SK-N-SH (cell line): ENCODE measurements at regions not wholly inside any gene's neighbourhood (a gene's known extent, or its start where the extent isn't known, plus 50 kb on each side); places are given as distances from the start of the nearest gene placed in this dataset.

ENCODE experiments used
- CTCF ChIA-PET: fragments of 300-600, 350-600 bp; formaldehyde crosslinking; extraction: SDS; loops from one replicate; lab custom pipeline; 2021; lab: Yijun Ruan, JAX
- POLR2A ChIA-PET: fragments of 350-600 bp; sonication (Branson Sonifier 250); formaldehyde crosslinking; extraction: SDS; loops from one replicate; lab custom pipeline; 2020; ENCODE audit warnings: antibody characterized with exemption, inconsistent platforms; lab: Yijun Ruan, JAX
- DNase-seq: peaks from one replicate; pipeline ENCODE4 v3.0.0; 2012
- H2AFZ ChIP-seq: fragments of 200-600 bp; sonication (generic); 2 replicates; pipeline ENCODE4 v1.8.1; 2016; ENCODE audit warnings: antibody characterized with exemption, mild to moderate bottlenecking, low read depth
- H3F3A ChIP-seq: fragments of 200-600 bp; sonication (generic); replicated peaks from 2 replicates; pipeline ENCODE3; 2016; ENCODE audit warnings: antibody characterized with exemption, mild to moderate bottlenecking; ENCODE audit not compliant: insufficient read depth
- H3K27ac ChIP-seq, 2 experiments: fragments of 200-500 bp in 1 of 2; fragments of 200-600 bp in 1 of 2; sonication (Bioruptor generic) in 1 of 2; sonication (generic), shearing (Covaris generic) in 1 of 2; 2 replicates each; pipeline versions ENCODE4 v1.5.1 to v1.6.1; 2014 to 2016; ENCODE audit warnings: low read depth in 2 of 2, inconsistent platforms in 1 of 2, low read length in 1 of 2, mild to moderate bottlenecking in 1 of 2, mixed read lengths in 1 of 2
- H3K27me3 ChIP-seq: fragments of 200-600 bp; sonication (generic), shearing (Covaris generic); 2 replicates; pipeline ENCODE4 v1.6.1; 2016; ENCODE audit warnings: mixed run types; ENCODE audit not compliant: insufficient read depth
- H3K36me3 ChIP-seq, 2 experiments: fragments of 200-500 bp in 1 of 2; fragments of 200-600 bp in 1 of 2; sonication (Bioruptor generic) in 1 of 2; sonication (generic) in 1 of 2; replicated peaks in 1 of 2; 2 replicates each; pipeline versions ENCODE3 to v1.5.1; 2014 to 2016; ENCODE audit warnings: low read length in 1 of 2, mild to moderate bottlenecking in 1 of 2; ENCODE audit not compliant: insufficient read depth in 2 of 2, control insufficient read depth in 1 of 2
- H3K4me1 ChIP-seq, 2 experiments: fragments of 200-500 bp in 1 of 2; fragments of 200-600 bp in 1 of 2; sonication (Bioruptor generic) in 1 of 2; sonication (generic), shearing (Covaris generic) in 1 of 2; 2 replicates each; pipeline versions ENCODE4 v1.5.1 to v1.6.1; 2014 to 2016; ENCODE audit warnings: low read depth in 1 of 2, low read length in 1 of 2, mixed run types in 1 of 2; ENCODE audit not compliant: insufficient read depth in 2 of 2, control insufficient read depth in 1 of 2
- H3K4me2 ChIP-seq: fragments of 200-600 bp; sonication (generic), shearing (Covaris generic); 2 replicates; pipeline ENCODE4 v1.6.1; 2017; ENCODE audit warnings: mixed run types
- H3K4me3 ChIP-seq, 2 experiments: fragments of 200-500 bp in 1 of 2; fragments of 200-600 bp in 1 of 2; sonication (Bioruptor generic) in 1 of 2; sonication (generic), shearing (Covaris generic) in 1 of 2; 2 replicates each; pipeline versions ENCODE4 v1.5.1 to v1.8.1; 2014 to 2016; ENCODE audit warnings: low read depth in 2 of 2, inconsistent platforms in 1 of 2, low read length in 1 of 2, mild to moderate bottlenecking in 1 of 2, mixed read lengths in 1 of 2, moderate library complexity in 1 of 2
- H3K79me2 ChIP-seq: fragments of 200-600 bp; sonication (generic); 2 replicates; pipeline ENCODE4 v1.8.1; 2017; ENCODE audit warnings: mild to moderate bottlenecking; ENCODE audit not compliant: insufficient read depth
- H3K9ac ChIP-seq: fragments of 200-600 bp; sonication (generic); 2 replicates; pipeline ENCODE4 v1.6.1; 2017; ENCODE audit warnings: mixed run types
- H3K9me2 ChIP-seq: fragments of 200-600 bp; sonication (generic); 2 replicates; pipeline ENCODE4 v1.6.1; 2017; ENCODE audit warnings: mixed run types
- H3K9me3 ChIP-seq: fragments of 200-600 bp; sonication (generic); 2 replicates; pipeline ENCODE4 v1.6.1; 2017; ENCODE audit warnings: mixed run types, mild to moderate bottlenecking, moderate library complexity
- H4K20me1 ChIP-seq: fragments of 200-600 bp; sonication (generic); 2 replicates; pipeline ENCODE4 v1.6.1; 2017; ENCODE audit warnings: mild to moderate bottlenecking, mixed run types; ENCODE audit not compliant: insufficient read depth
- CHD2 ChIP-seq: fragments of 150-350 bp; IDR thresholded peaks from 2 replicates; pipeline ENCODE4 v1.6.1; 2018; ENCODE audit warnings: low read length; ENCODE audit not compliant: partially characterized antibody
- ELF1 ChIP-seq: IDR thresholded peaks from 2 replicates; pipeline ENCODE4 v1.4.0; 2012
- EZH2phosphoT487 ChIP-seq: fragments of 200-600 bp; sonication (generic); IDR thresholded peaks from 2 replicates; pipeline ENCODE4 v1.6.1; 2017; ENCODE audit warnings: low read depth, mixed run types, mild to moderate bottlenecking, antibody characterized with exemption, moderate library complexity, borderline replicate concordance
- FOXJ3 ChIP-seq: sonication (generic); formaldehyde crosslinking; IDR thresholded peaks from 2 replicates; pipeline ENCODE4 v1.5.1; 2020; ENCODE audit warnings: mild to moderate bottlenecking, missing genetic modification reagents
- GABPA ChIP-seq: IDR thresholded peaks from 2 replicates; pipeline ENCODE4 v1.4.0; 2012; ENCODE audit warnings: low read depth, mild to moderate bottlenecking
- GATA2 ChIP-seq: sonication (generic); formaldehyde crosslinking; IDR thresholded peaks from 2 replicates; pipeline ENCODE4 v1.5.0; 2020; ENCODE audit warnings: mild to moderate bottlenecking, missing genetic modification reagents
- IRF3 ChIP-seq: fragments of 150-350 bp; IDR thresholded peaks from 2 replicates; pipeline ENCODE4 v1.6.1; 2016; ENCODE audit warnings: mild to moderate bottlenecking, low read depth, low read length
- JUND ChIP-seq: IDR thresholded peaks from 2 replicates; pipeline ENCODE4 v1.4.0; 2012
- MEF2A ChIP-seq: IDR thresholded peaks from 2 replicates; pipeline ENCODE4 v1.4.0; 2012; ENCODE audit warnings: low read depth, borderline replicate concordance
- MXI1 ChIP-seq: IDR thresholded peaks from 2 replicates; pipeline ENCODE4 v1.6.1; 2012; ENCODE audit warnings: mild to moderate bottlenecking, low read depth, low read length, improper control_type of control experiment
- NFIC ChIP-seq: IDR thresholded peaks from 2 replicates; pipeline ENCODE4 v1.4.0; 2012; ENCODE audit warnings: borderline replicate concordance
- NRF1 ChIP-seq: IDR thresholded peaks from 2 replicates; pipeline ENCODE4 v1.6.1; 2012; ENCODE audit warnings: low read depth, mild to moderate bottlenecking, low read length
- POLR2AphosphoS5 ChIP-seq: IDR thresholded peaks from 2 replicates; pipeline ENCODE4 v1.6.1; 2012; ENCODE audit warnings: low read depth, low read length
- RAD21 ChIP-seq: IDR thresholded peaks from 2 replicates; pipeline ENCODE4 v1.6.1; 2012; ENCODE audit warnings: mild to moderate bottlenecking, low read length
- RCOR1 ChIP-seq: fragments of 150-350 bp; IDR thresholded peaks from 2 replicates; pipeline ENCODE4 v1.6.1; 2017; ENCODE audit warnings: antibody characterized with exemption, low read length
- REST ChIP-seq: IDR thresholded peaks from 2 replicates; pipeline ENCODE4 v1.6.1; 2012; ENCODE audit warnings: mild to moderate bottlenecking, low read depth, low read length, moderate library complexity
- RFX5 ChIP-seq: IDR thresholded peaks from 2 replicates; pipeline ENCODE4 v1.6.1; 2012; ENCODE audit warnings: mild to moderate bottlenecking, improper control_type of control experiment, low read length
- SIN3A ChIP-seq: IDR thresholded peaks from 2 replicates; pipeline ENCODE4 v1.6.1; 2012; ENCODE audit warnings: low read depth, mild to moderate bottlenecking, low read length, moderate library complexity, borderline replicate concordance
- TAF1 ChIP-seq: IDR thresholded peaks from 2 replicates; pipeline ENCODE4 v1.6.1; 2012; ENCODE audit warnings: low read depth, mild to moderate bottlenecking, low read length, moderate library complexity, borderline replicate concordance
- TCF12 ChIP-seq: IDR thresholded peaks from 2 replicates; pipeline ENCODE4 v1.4.0; 2012
- TEAD4 ChIP-seq: IDR thresholded peaks from 2 replicates; pipeline ENCODE4 v1.4.0; 2012; ENCODE audit warnings: mild to moderate bottlenecking, borderline replicate concordance; ENCODE audit not compliant: insufficient read depth
- YY1 ChIP-seq: IDR thresholded peaks from 2 replicates; pipeline ENCODE4 v1.4.0; 2012; ENCODE audit warnings: low read depth, mild to moderate bottlenecking
- ZBTB33 ChIP-seq: IDR thresholded peaks from 2 replicates; pipeline ENCODE4 v1.4.0; 2012; ENCODE audit warnings: low read depth, borderline replicate concordance
- WGBS: methylation state at CpG from one replicate; pipeline ENCODE4 v1.1.6; 2017; ENCODE audit warnings: low lambda C conversion rate; 5-methylcytosine and 5-hydroxymethylcytosine counted together

GRCh38 chr10:23538968-23539367 is 100.1 kb downstream of the OTUD1 start:
- H3K27ac ChIP-seq = no peak overlapping the region
- CTCF ChIA-PET = interaction anchor here (1.2 to 3.1 kb wide), 4 partner anchors 8 to 381 kb away, joined by 3 to 11 read pairs (median 3); no protein-coding TSS in a partner anchor
- H3K27me3 ChIP-seq = no peaks in the 10 kb centered on the region
- H2AFZ ChIP-seq = no peak overlapping the region
- no peak overlapping the region for H3K4me2 ChIP-seq
- DNase-seq = no peak
- no peaks in the 10 kb centered on the region for H3K9me2 ChIP-seq
- H3K4me1 ChIP-seq = peaks cover 0 to 11% of the 10 kb centered on the region in 2 experiments; a peak in 1 of 4 replicates
- H3K9me3 ChIP-seq = no peaks in the 10 kb centered on the region
- H3K9ac ChIP-seq = no peak overlapping the region
- H3F3A ChIP-seq = no peaks in the 10 kb centered on the region
- no peaks in the 10 kb centered on the region for H3K36me3 ChIP-seq
- H4K20me1 ChIP-seq = no peaks in the 10 kb centered on the region
- no peaks in the 10 kb centered on the region for H3K79me2 ChIP-seq
- no peak overlapping the region for H3K4me3 ChIP-seq
- 54% methylated on average over 3 of the region's 3 CpGs for WGBS
- TF ChIP-seq TAF1 (no peak), ELF1 (no peak), CHD2 (no peak), JUND (no peak), GABPA (no peak), MEF2A (no peak), RFX5 (no peak), POLR2AphosphoS5 (no peak), MXI1 (no peak), RCOR1 (no peak), NRF1 (no peak), TEAD4 (no peak)
- TF ChIP-seq, all 33 proteins: peak for 0
- POLR2A ChIA-PET = no interaction called here

- H3K36me3 ChIP-seq = no peaks in the 10 kb centered on the region
- no peak overlapping the region for H3K9ac ChIP-seq
- H3K27me3 ChIP-seq = no peaks in the 10 kb centered on the region
- no peaks in the 10 kb centered on the region for H4K20me1 ChIP-seq
- ChIA-PET POLR2A (no interaction called here), CTCF (interaction anchor here (1.3 to 3.1 kb wide), 3 partner anchors 10 to 382 kb away, joined by 3 to 11 read pairs (median 5); no protein-coding TSS in a partner anchor)
- H3K9me3 ChIP-seq = no peaks in the 10 kb centered on the region
- peaks cover 0 to 11% of the 10 kb centered on the region in 2 experiments; a peak in 1 of 4 replicates for H3K4me1 ChIP-seq
- WGBS = 2% methylated on average over 2 of the region's 2 CpGs
- H3K4me2 ChIP-seq = no peak overlapping the region
- no peak overlapping the region for H3K4me3 ChIP-seq
- peak overlapping the region; percentile 18 for H2AFZ ChIP-seq
- H3K9me2 ChIP-seq = no peaks in the 10 kb centered on the region
- H3K27ac ChIP-seq = no peak overlapping the region
- H3K79me2 ChIP-seq = no peaks in the 10 kb centered on the region
- H3F3A ChIP-seq = no peaks in the 10 kb centered on the region
- DNase-seq = no peak
- TF ChIP-seq NFIC = no peak
- no peak for TF ChIP-seq JUND
- TF ChIP-seq IRF3 = no peak
- no peak for TF ChIP-seq ZBTB33
- no peak for TF ChIP-seq POLR2AphosphoS5
- TF ChIP-seq YY1 = no peak
- TF ChIP-seq GABPA = no peak
- no peak for TF ChIP-seq GATA2 (CRISPR knock-in tag)
- no peak for TF ChIP-seq SIN3A
- no peak for TF ChIP-seq RCOR1
- no peak for TF ChIP-seq RFX5
- TF ChIP-seq RAD21 = no peak
- no peak for TF ChIP-seq REST
- TF ChIP-seq TCF12 = no peak
- no peak for TF ChIP-seq FOXJ3 (CRISPR knock-in tag)
- TF ChIP-seq EZH2phosphoT487 = no peak
These were observed 101.6 kb downstream of the OTUD1 start for GRCh38 chr10:23540401-23541030.
